ENCODE measurements at regions not wholly inside any gene's neighbourhood (a gene's known extent, or its start where the extent isn't known, plus 50 kb on each side); places are given as distances from the start of the nearest gene placed in this dataset.
"Not testable (repeated sequence)": the region's sequence is repeated elsewhere in the genome, so short reads cannot be mapped to it uniquely, and the experiment has no call there.

GRCh38 chr2:156254637-156255067 is 77.9 kb downstream of the NR4A2 start:
- TF ChIP-seq CTCF, POLR2A (IDR thresholded peaks at IDR 0.05): not testable (repeated sequence)
